A673 (cell line): ENCODE measurements at regions not wholly inside any gene's neighbourhood (a gene's known extent, or its start where the extent isn't known, plus 50 kb on each side); places are given as distances from the start of the nearest gene placed in this dataset.

ENCODE experiments used
- EZH2 ChIP-seq: fragments of 200-600 bp; sonication (generic); IDR thresholded peaks from 2 replicates; pipeline ENCODE4 v1.6.1; 2017; ENCODE audit warnings: borderline replicate concordance, low read depth, mild to moderate bottlenecking, mixed read lengths, antibody characterized with exemption, low read length; ENCODE audit not compliant: poor library complexity, severe bottlenecking
- TF ChIP-seq, protein P1 (sequence below): fragments of 300-800, 200-600 bp; sonication (generic); conservative IDR thresholded peaks from 2 replicates; pipeline ENCODE4 v1.5.1; 2017; ENCODE audit warnings: low read depth, mild to moderate bottlenecking, antibody characterized with exemption, low read length, moderate library complexity, mixed read lengths

DNA sequence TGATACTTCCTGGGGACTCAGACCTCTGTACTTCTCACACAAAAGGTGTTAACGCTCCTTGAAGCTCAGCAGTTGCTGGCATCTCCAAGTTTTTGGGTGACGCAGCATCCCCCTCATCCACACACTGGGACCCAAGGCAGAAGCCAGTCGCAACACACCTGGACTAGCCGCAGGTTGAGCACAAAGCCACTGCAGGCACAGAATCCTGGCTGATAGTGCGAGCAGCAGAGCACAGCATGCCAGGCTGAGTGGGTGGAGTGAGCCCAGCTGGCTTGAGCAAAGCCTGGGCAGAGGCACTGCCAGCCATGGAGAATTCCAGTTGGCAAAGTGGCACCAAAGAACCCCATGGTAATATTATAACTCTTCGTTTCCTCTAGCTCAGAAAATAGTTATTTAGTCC, 873.2 kb upstream of the NDST4 start:
- TF ChIP-seq, protein P1, sequence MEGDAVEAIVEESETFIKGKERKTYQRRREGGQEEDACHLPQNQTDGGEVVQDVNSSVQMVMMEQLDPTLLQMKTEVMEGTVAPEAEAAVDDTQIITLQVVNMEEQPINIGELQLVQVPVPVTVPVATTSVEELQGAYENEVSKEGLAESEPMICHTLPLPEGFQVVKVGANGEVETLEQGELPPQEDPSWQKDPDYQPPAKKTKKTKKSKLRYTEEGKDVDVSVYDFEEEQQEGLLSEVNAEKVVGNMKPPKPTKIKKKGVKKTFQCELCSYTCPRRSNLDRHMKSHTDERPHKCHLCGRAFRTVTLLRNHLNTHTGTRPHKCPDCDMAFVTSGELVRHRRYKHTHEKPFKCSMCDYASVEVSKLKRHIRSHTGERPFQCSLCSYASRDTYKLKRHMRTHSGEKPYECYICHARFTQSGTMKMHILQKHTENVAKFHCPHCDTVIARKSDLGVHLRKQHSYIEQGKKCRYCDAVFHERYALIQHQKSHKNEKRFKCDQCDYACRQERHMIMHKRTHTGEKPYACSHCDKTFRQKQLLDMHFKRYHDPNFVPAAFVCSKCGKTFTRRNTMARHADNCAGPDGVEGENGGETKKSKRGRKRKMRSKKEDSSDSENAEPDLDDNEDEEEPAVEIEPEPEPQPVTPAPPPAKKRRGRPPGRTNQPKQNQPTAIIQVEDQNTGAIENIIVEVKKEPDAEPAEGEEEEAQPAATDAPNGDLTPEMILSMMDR = no peak
- TF ChIP-seq EZH2 = no peak
